GM23338 (cell line): ENCODE measurements at regions not wholly inside any gene's neighbourhood (a gene's known extent, or its start where the extent isn't known, plus 50 kb on each side); places are given as distances from the start of the nearest gene placed in this dataset.

Source experiments
- ATAC-seq: fragments of 200-7000 bp; cut with Tn5 transposase; 3 replicates; pipeline ENCODE4 v1.9.1; 2020
- DNase-seq: peaks from one replicate; pipeline ENCODE4 v3.0.0-alpha.2; 2015; ENCODE audit warnings: low spot score
- H2AFZ ChIP-seq: fragments of 200-600 bp; sonication (generic); 2 replicates; pipeline ENCODE4 v1.8.0; 2016; ENCODE audit warnings: antibody characterized with exemption, mild to moderate bottlenecking, moderate library complexity
- H3F3A ChIP-seq: fragments of 200-600 bp; sonication (generic); replicated peaks from 2 replicates; pipeline ENCODE4 v1.8.0; 2017; ENCODE audit warnings: antibody characterized with exemption, mixed run types, low read depth
- H3K27ac ChIP-seq: fragments of 200-600 bp; sonication (generic); 2 replicates; pipeline ENCODE4 v1.6.1; 2016; ENCODE audit warnings: low read depth
- H3K27me3 ChIP-seq: fragments of 200-600 bp; sonication (generic); 2 replicates; pipeline ENCODE4 v1.8.0; 2016; ENCODE audit warnings: mild to moderate bottlenecking, mixed run types, moderate library complexity; ENCODE audit not compliant: insufficient read depth
- H3K36me3 ChIP-seq: fragments of 200-600 bp; sonication (generic); 2 replicates; pipeline ENCODE4 v1.8.0; 2016; ENCODE audit warnings: mild to moderate bottlenecking; ENCODE audit not compliant: insufficient read depth
- H3K4me1 ChIP-seq: fragments of 200-600 bp; sonication (generic); 2 replicates; pipeline ENCODE4 v1.8.0; 2016; ENCODE audit warnings: mild to moderate bottlenecking, moderate library complexity; ENCODE audit not compliant: insufficient read depth
- H3K4me2 ChIP-seq: fragments of 200-600 bp; sonication (generic); 2 replicates; pipeline ENCODE4 v1.7.1; 2017; ENCODE audit warnings: mixed run types
- H3K4me3 ChIP-seq: fragments of 200-600 bp; sonication (generic); 2 replicates; pipeline ENCODE4 v1.6.1; 2016; ENCODE audit warnings: mixed run types
- H3K79me2 ChIP-seq: fragments of 200-600 bp; sonication (generic); replicated peaks from 2 replicates; pipeline ENCODE4 v1.8.0; 2017; ENCODE audit warnings: mild to moderate bottlenecking; ENCODE audit not compliant: insufficient read depth
- H3K9me2 ChIP-seq: fragments of 200-600 bp; sonication (generic); 2 replicates; pipeline ENCODE4 v1.8.0; 2017; ENCODE audit not compliant: insufficient read depth
- H4K20me1 ChIP-seq: fragments of 200-600 bp; sonication (generic); replicated peaks from 2 replicates; pipeline ENCODE4 v1.8.0; 2017; ENCODE audit warnings: mild to moderate bottlenecking; ENCODE audit not compliant: insufficient read depth
- H3K27ac Mint-ChIP-seq: 2 replicates; pipeline ENCODE4 v1.8.0; 2020; ENCODE audit warnings: inconsistent platforms, mild to moderate bottlenecking, moderate library complexity, mixed read lengths
- H3K27me3 Mint-ChIP-seq: 3 replicates; pipeline ENCODE4 v1.8.0; 2022; ENCODE audit warnings: low read depth, mild to moderate bottlenecking, moderate library complexity, mixed read lengths, inconsistent platforms; ENCODE audit not compliant: insufficient read depth, poor library complexity
- H3K36me3 Mint-ChIP-seq: 3 replicates; pipeline ENCODE4 v1.8.0; 2021; ENCODE audit warnings: low read depth, mild to moderate bottlenecking, inconsistent platforms, moderate library complexity, mixed read lengths
- H3K4me1 Mint-ChIP-seq: 3 replicates; pipeline ENCODE4 v1.8.0; 2020; ENCODE audit warnings: mild to moderate bottlenecking, inconsistent platforms, mixed read lengths
- H3K4me3 Mint-ChIP-seq: 3 replicates; pipeline ENCODE4 v1.8.0; 2021; ENCODE audit warnings: moderate library complexity, mild to moderate bottlenecking, inconsistent platforms, mixed read lengths
- H3K9me3 Mint-ChIP-seq: 3 replicates; pipeline ENCODE4 v1.8.0; 2020; ENCODE audit warnings: moderate library complexity, mild to moderate bottlenecking, inconsistent platforms, mixed read lengths
- CREB1 ChIP-seq: fragments of 250-450 bp; sonication (Bioruptor Pico); IDR thresholded peaks from 2 replicates; pipeline ENCODE4 v1.5.0; 2020; ENCODE audit warnings: low read depth, mild to moderate bottlenecking, moderate library complexity
- CTCF ChIP-seq, 2 experiments: fragments of 200-600 bp in 1 of 2; sonication (generic) in 1 of 2; conservative IDR thresholded peaks; 2 replicates each; pipeline versions ENCODE4 v1.5.1 to v1.6.1; 2016 to 2017; ENCODE audit warnings: antibody characterized with exemption in 2 of 2, low read depth in 2 of 2, mild to moderate bottlenecking in 2 of 2, moderate library complexity in 1 of 2
- NANOG ChIP-seq: IDR thresholded peaks from 2 replicates; pipeline ENCODE4 v1.6.1; 2016; ENCODE audit warnings: antibody characterized with exemption, borderline replicate concordance
- ZNF114 ChIP-seq: fragments of 250-450 bp; sonication (Bioruptor Pico); IDR thresholded peaks from 2 replicates; pipeline ENCODE4 v1.5.0; 2020; ENCODE audit warnings: mild to moderate bottlenecking, moderate library complexity
- ZNF462 ChIP-seq: fragments of 250-450 bp; sonication (Bioruptor Pico); IDR thresholded peaks from 2 replicates; pipeline ENCODE4 v1.5.0; 2020; ENCODE audit warnings: mild to moderate bottlenecking, moderate library complexity

- no peak for TF ChIP-seq CTCF (conservative IDR thresholded peaks at IDR 0.05; ENCODE audit: low read depth in 2 of 2)
Observed at GRCh38 chr11:112524798-112525197, 264.1 kb upstream of the PLET1 start (continued).

- H3K27ac Mint-ChIP-seq = no peak overlapping the region
- no peaks in the 10 kb centered on the region for H3K9me3 Mint-ChIP-seq
- H3K79me2 ChIP-seq = no peaks in the 10 kb centered on the region
- no peak overlapping the region for H3K4me2 ChIP-seq
- no peak overlapping the region for H3K4me3 ChIP-seq
- DNase-seq (no peak), ATAC-seq (no peak)
- peaks cover 7% of the 10 kb centered on the region for H3K4me1 Mint-ChIP-seq
- no peaks in the 10 kb centered on the region for H4K20me1 ChIP-seq
- H3K36me3 ChIP-seq = no peaks in the 10 kb centered on the region
- no peaks in the 10 kb centered on the region; the same call in 1 of the 2 replicates for H3K9me2 ChIP-seq
- no peaks in the 10 kb centered on the region for H3K4me1 ChIP-seq
- no peak overlapping the region for H3K27ac ChIP-seq
- H3F3A ChIP-seq = no peaks in the 10 kb centered on the region
- H3K27me3 Mint-ChIP-seq = peaks cover 7% of the 10 kb centered on the region
- TF ChIP-seq ZNF462 = no peak
- TF ChIP-seq ZNF114 = no peak
- TF ChIP-seq NANOG = no peak
- TF ChIP-seq CREB1 (CRISPR knock-in tag) = no peak
- H3K36me3 Mint-ChIP-seq = no peaks in the 10 kb centered on the region
- H3K4me3 Mint-ChIP-seq = no peak overlapping the region
- H2AFZ ChIP-seq = no peak overlapping the region
- no peaks in the 10 kb centered on the region for H3K27me3 ChIP-seq
Observed at GRCh38 chr11:112525270-112525669, 264.6 kb upstream of the PLET1 start.
